IMR-90 (cell line): ENCODE measurements at regions not wholly inside any gene's neighbourhood (a gene's known extent, or its start where the extent isn't known, plus 50 kb on each side); places are given as distances from the start of the nearest gene placed in this dataset.

Experiments used
- ATAC-seq: fragments of 200-7000 bp; cut with Tn5 transposase; 2 replicates; pipeline ENCODE4 v1.9.1; 2020; ENCODE audit warnings: low read depth, mild to moderate bottlenecking, moderate library complexity
- BruUV-seq: library from RNA; stranded (reverse); fragments of 400-500 nt; replicated peaks from 2 replicates; lab custom pipeline; 2021; lab: Mats Ljungman, UMichigan
- CTCF ChIA-PET: fragments of 300-600 bp; formaldehyde crosslinking; extraction: SDS; loops from one replicate; lab custom pipeline; 2021; ENCODE audit warnings: antibody characterized with exemption; lab: Yijun Ruan, JAX
- POLR2A ChIA-PET: fragments of 300-600 bp; sonication (Branson Sonifier 250); formaldehyde crosslinking; loops from one replicate; lab custom pipeline; 2022; ENCODE audit warnings: antibody characterized with exemption; ENCODE audit not compliant: unreplicated experiment; lab: Charles Lee
- DNase-seq: peaks from one replicate; pipeline ENCODE4 v3.0.0; 2013
- H2AFZ ChIP-seq: replicated peaks from 2 replicates; pipeline ENCODE3; 2013; ENCODE audit warnings: low read length, mild to moderate bottlenecking; ENCODE audit not compliant: poor library complexity
- H2AK5ac ChIP-seq: 2 replicates; pipeline ENCODE4 v1.6.1; 2013; ENCODE audit warnings: low read depth, low read length, inconsistent platforms
- H2AK9ac ChIP-seq: replicated peaks from 2 replicates; pipeline ENCODE3; 2013; ENCODE audit warnings: mild to moderate bottlenecking, low read depth, low read length, moderate library complexity; ENCODE audit not compliant: poor library complexity
- H2BK120ac ChIP-seq: 2 replicates; pipeline ENCODE4 v1.6.1; 2013; ENCODE audit warnings: low read depth, low read length, inconsistent platforms
- H2BK15ac ChIP-seq: 3 replicates; pipeline ENCODE4 v1.6.1; 2013; ENCODE audit warnings: low read depth, low read length, inconsistent platforms
- H2BK20ac ChIP-seq: 2 replicates; pipeline ENCODE4 v1.6.1; 2013; ENCODE audit warnings: low read depth, mild to moderate bottlenecking, inconsistent platforms, low read length, moderate library complexity
- H2BK5ac ChIP-seq: 2 replicates; pipeline ENCODE4 v1.6.1; 2013; ENCODE audit warnings: mild to moderate bottlenecking, low read depth, low read length, inconsistent platforms; ENCODE audit not compliant: poor library complexity, severe bottlenecking
- H3K14ac ChIP-seq: replicated peaks from 2 replicates; pipeline ENCODE4 v1.6.1; 2013; ENCODE audit warnings: low read depth, low read length, inconsistent platforms
- H3K18ac ChIP-seq: 2 replicates; pipeline ENCODE4 v1.6.1; 2013; ENCODE audit warnings: low read depth, low read length, control low read depth
- H3K23ac ChIP-seq: 2 replicates; pipeline ENCODE4 v1.6.1; 2013; ENCODE audit warnings: low read depth, low read length, inconsistent platforms
- H3K27ac ChIP-seq: 2 replicates; pipeline ENCODE4 v1.5.1; 2013; ENCODE audit warnings: mild to moderate bottlenecking, control low read depth, low read length; ENCODE audit not compliant: insufficient read depth
- H3K27me3 ChIP-seq: 2 replicates; pipeline ENCODE4 v1.6.1; 2013; ENCODE audit warnings: low read length; ENCODE audit not compliant: control insufficient read depth, insufficient read depth
- H3K36me3 ChIP-seq: 2 replicates; pipeline ENCODE4 v1.6.1; 2013; ENCODE audit warnings: low read length, mixed read lengths; ENCODE audit not compliant: control insufficient read depth, insufficient read depth
- H3K4ac ChIP-seq: 2 replicates; pipeline ENCODE4 v1.6.1; 2013; ENCODE audit warnings: low read depth, low read length, inconsistent platforms
- H3K4me1 ChIP-seq: 2 replicates; pipeline ENCODE4 v1.6.1; 2013; ENCODE audit warnings: low read length, mixed read lengths; ENCODE audit not compliant: control insufficient read depth, insufficient read depth
- H3K4me2 ChIP-seq: 2 replicates; pipeline ENCODE4 v1.6.1; 2013; ENCODE audit warnings: low read depth, mild to moderate bottlenecking, control low read depth, low read length, moderate library complexity
- H3K4me3 ChIP-seq: 2 replicates; pipeline ENCODE4 v1.5.1; 2013; ENCODE audit warnings: low read depth, mild to moderate bottlenecking, control low read depth, low read length, moderate library complexity; ENCODE audit not compliant: insufficient read depth
- H3K56ac ChIP-seq: 2 replicates; pipeline ENCODE4 v1.6.1; 2013; ENCODE audit warnings: low read length, inconsistent platforms; ENCODE audit not compliant: insufficient read depth; ENCODE audit errors: extremely low read depth
- H3K79me1 ChIP-seq, 2 experiments: 2 replicates each; pipeline ENCODE4 v1.6.1; 2013; ENCODE audit warnings: low read length in 2 of 2, inconsistent platforms in 1 of 2, low read depth in 1 of 2
- H3K9ac ChIP-seq: 2 replicates; pipeline ENCODE4 v1.6.1; 2013; ENCODE audit warnings: low read depth, low read length, control low read depth
- H3K9me1 ChIP-seq: 2 replicates; pipeline ENCODE4 v1.6.1; 2013; ENCODE audit warnings: low read length, inconsistent platforms; ENCODE audit not compliant: insufficient read depth
- H3K9me3 ChIP-seq: 2 replicates; pipeline ENCODE4 v1.6.1; 2013; ENCODE audit warnings: low read length; ENCODE audit not compliant: control insufficient read depth, insufficient read depth
- H4K20me1 ChIP-seq: 2 replicates; pipeline ENCODE4 v1.6.1; 2013; ENCODE audit warnings: low read length, inconsistent platforms; ENCODE audit not compliant: insufficient read depth
- H4K5ac ChIP-seq: 2 replicates; pipeline ENCODE4 v1.6.1; 2013; ENCODE audit warnings: mild to moderate bottlenecking, low read depth, low read length, control low read depth
- H4K8ac ChIP-seq, 2 experiments: 2 replicates each; pipeline ENCODE4 v1.6.1; 2013; ENCODE audit warnings: low read depth in 2 of 2, low read length in 2 of 2, control low read depth in 1 of 2, inconsistent platforms in 1 of 2
- H4K91ac ChIP-seq: 2 replicates; pipeline ENCODE4 v1.6.1; 2013; ENCODE audit warnings: low read depth, low read length, inconsistent platforms; ENCODE audit not compliant: insufficient read depth
- BHLHE40 ChIP-seq: fragments of 150-350 bp; IDR thresholded peaks from 2 replicates; pipeline ENCODE4 v1.6.1; 2016; ENCODE audit warnings: mild to moderate bottlenecking, low read depth, low read length
- CEBPB ChIP-seq: IDR thresholded peaks from 2 replicates; pipeline ENCODE4 v1.6.1; 2012; ENCODE audit warnings: low read depth, low read length, improper control_type of control experiment
- CHD1 ChIP-seq: IDR thresholded peaks from 2 replicates; pipeline ENCODE4 v1.6.1; 2012; ENCODE audit warnings: low read depth, low read length, improper control_type of control experiment
- CTCF ChIP-seq: conservative IDR thresholded peaks from 2 replicates; pipeline ENCODE4 v1.5.1; 2012; ENCODE audit warnings: mild to moderate bottlenecking, low read depth, low read length, improper control_type of control experiment
- ELK1 ChIP-seq: fragments of 150-350 bp; IDR thresholded peaks from 2 replicates; pipeline ENCODE4 v1.6.1; 2016; ENCODE audit warnings: low read depth, mild to moderate bottlenecking, low read length, moderate library complexity, borderline replicate concordance
- FOS ChIP-seq: fragments of 150-350 bp; IDR thresholded peaks from 2 replicates; pipeline ENCODE4 v1.6.1; 2016; ENCODE audit warnings: low read depth, low read length
- MAFK ChIP-seq: IDR thresholded peaks from 2 replicates; pipeline ENCODE4 v1.6.1; 2012; ENCODE audit warnings: low read depth, low read length, improper control_type of control experiment
- MAZ ChIP-seq: IDR thresholded peaks from 2 replicates; pipeline ENCODE4 v1.6.1; 2012; ENCODE audit warnings: low read depth, mild to moderate bottlenecking, low read length, improper control_type of control experiment, moderate library complexity, borderline replicate concordance
- MXI1 ChIP-seq: IDR thresholded peaks from 2 replicates; pipeline ENCODE4 v1.6.1; 2012; ENCODE audit warnings: low read depth, mild to moderate bottlenecking, low read length, moderate library complexity, borderline replicate concordance
- NFE2L2 ChIP-seq: fragments of 150-350 bp; IDR thresholded peaks from 2 replicates; pipeline ENCODE4 v1.6.1; 2016; ENCODE audit warnings: low read depth, mild to moderate bottlenecking, low read length
- POLR2A ChIP-seq: IDR thresholded peaks from 2 replicates; pipeline ENCODE4 v1.6.1; 2012; ENCODE audit warnings: mild to moderate bottlenecking, low read depth, low read length
- RAD21 ChIP-seq: IDR thresholded peaks from 2 replicates; pipeline ENCODE4 v1.6.1; 2012; ENCODE audit warnings: low read length, improper control_type of control experiment
- RCOR1 ChIP-seq: IDR thresholded peaks from 2 replicates; pipeline ENCODE4 v1.6.1; 2012; ENCODE audit warnings: mild to moderate bottlenecking, low read length, improper control_type of control experiment; ENCODE audit not compliant: insufficient replicate concordance
- RFX5 ChIP-seq: IDR thresholded peaks from 2 replicates; pipeline ENCODE4 v1.8.0; 2012; ENCODE audit warnings: low read depth, mild to moderate bottlenecking, low read length, moderate library complexity
- SMC3 ChIP-seq: fragments of 150-350 bp; IDR thresholded peaks from 2 replicates; pipeline ENCODE4 v1.6.1; 2016; ENCODE audit warnings: low read depth, mild to moderate bottlenecking, antibody characterized with exemption, low read length, moderate library complexity
- USF2 ChIP-seq: fragments of 150-350 bp; IDR thresholded peaks from 2 replicates; pipeline ENCODE4 v1.6.1; 2017; ENCODE audit warnings: mild to moderate bottlenecking, antibody characterized with exemption, low read length, low read depth
- WGBS, 2 experiments: methylation state at CpG; one replicate each; pipeline versions ENCODE4 v1.1.5 to v1.1.7; 2013; ENCODE audit warnings: missing lambda C conversion rate in 2 of 2; ENCODE audit not compliant: insufficient read length in 1 of 2; ENCODE audit errors: extremely low coverage in 2 of 2; 5-methylcytosine and 5-hydroxymethylcytosine counted together
- dilution Hi-C: fragments of 300-500 bp; cut with HindIII; formaldehyde crosslinking; loops from one replicate; pipeline ENCODE4 v1.14.3; 2018; ENCODE audit warnings: low sequenced_read_pairs; ENCODE audit not compliant: unreplicated experiment
- in situ Hi-C: fragments of 300-500 bp; cut with MboI; formaldehyde crosslinking; loops from 3 replicates; pipeline ENCODE4 v1.14.3; 2019; ENCODE audit warnings: low sequenced_read_pairs, inconsistent platforms, mixed read lengths
- intact Hi-C: fragments of 100-400 bp; cut with micrococcal nuclease; formaldehyde crosslinking; loops from 2 replicates; pipeline ENCODE4 v1.10.0; 2022

- no peak overlapping the region for H3K4ac ChIP-seq
- H2AFZ ChIP-seq, result no peak overlapping the region
- 83% methylated on average over 1 of the region's 5 CpGs; no CpG with 5 or more reads in 1 of the 2 experiments for WGBS, 2 experiments
- no peak overlapping the region for H2BK120ac ChIP-seq
- in situ Hi-C loops, result no loop called here
- no peak overlapping the region for H3K56ac ChIP-seq
- no peak for DNase-seq
- H4K8ac ChIP-seq, result no peak overlapping the region
- H3K14ac ChIP-seq, result no peak overlapping the region
- H3K4me3 ChIP-seq, result no peak overlapping the region
- no peaks in the 10 kb centered on the region for H3K4me1 ChIP-seq
- no peak overlapping the region for H2BK20ac ChIP-seq
- dilution Hi-C loops, result no loop called here
- no peak overlapping the region for H3K23ac ChIP-seq
- no peak overlapping the region for H2AK9ac ChIP-seq
- H4K5ac ChIP-seq, result no peak overlapping the region
- peaks cover 42% of the 10 kb centered on the region for H3K27me3 ChIP-seq
- CTCF ChIA-PET, result no interaction called here
- H3K4me2 ChIP-seq, result no peak overlapping the region
- H3K79me1 ChIP-seq, result no peaks in the 10 kb centered on the region
- no peak overlapping the region for H4K91ac ChIP-seq
- no peak overlapping the region for H2BK15ac ChIP-seq
- no peak overlapping the region for H2BK5ac ChIP-seq
- ATAC-seq, result no peak
- POLR2A ChIA-PET, result no interaction called here
- no peaks in the 10 kb centered on the region for H3K36me3 ChIP-seq
- H3K27ac ChIP-seq, result no peak overlapping the region
- no peak overlapping the region for H3K18ac ChIP-seq
- no peak overlapping the region for H3K9ac ChIP-seq
- H2AK5ac ChIP-seq, result no peak overlapping the region
- H3K9me3 ChIP-seq, result no peaks in the 10 kb centered on the region
- TF ChIP-seq POLR2A (no peak), CTCF (no peak), MAZ (no peak), SMC3 (no peak), USF2 (no peak), NFE2L2 (no peak), MXI1 (no peak), BHLHE40 (no peak), MAFK (no peak), CEBPB (no peak), RCOR1 (no peak), CHD1 (no peak), RFX5 (no peak), ELK1 (no peak), RAD21 (no peak), FOS (no peak)
- BruUV-seq, result no TSS peak
- no peaks in the 10 kb centered on the region for H4K20me1 ChIP-seq
- no peaks in the 10 kb centered on the region for H3K9me1 ChIP-seq
- intact Hi-C loops, result no loop called here
Observed at GRCh38 chr7:140261105-140261486, 84.3 kb upstream of the KDM7A start.
